Anterior cingulate cortex (tissue), 58 donors: ENCODE measurements at regions not wholly inside any gene's neighbourhood (a gene's known extent, or its start where the extent isn't known, plus 50 kb on each side); places are given as distances from the start of the nearest gene placed in this dataset.
A peak's percentile ranks its signal among the peaks of the same experiment; 100 is the strongest.

ENCODE experiments used
- DNase-seq, 58 donors: peaks; one replicate each; lab custom pipeline; 2025; lab: John Stamatoyannopoulos, UW

GRCh38 chr22:48192920-48193319 is 1430.5 kb downstream of the TBC1D22A start:
- DNase-seq, result no peak

DNA sequence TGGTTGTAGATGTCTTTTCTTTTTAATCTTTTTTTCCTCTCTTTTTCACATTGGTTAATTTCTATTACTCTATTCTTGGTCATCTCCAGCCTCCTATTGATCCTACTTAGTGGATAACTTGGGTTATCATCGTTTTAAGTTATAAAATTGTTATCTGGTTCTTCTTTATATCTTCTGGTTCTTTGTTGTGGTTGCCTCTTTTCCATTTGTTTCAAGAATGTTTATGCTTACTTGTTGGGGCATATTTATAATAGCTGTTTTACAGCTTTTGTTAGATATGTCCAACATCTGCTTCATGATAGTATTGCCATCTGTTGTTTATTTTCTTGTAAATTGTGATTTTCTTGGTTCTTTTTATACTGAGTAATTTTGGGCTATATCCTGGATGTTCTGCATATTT is 1429.6 kb downstream of the TBC1D22A start:
- no peak for DNase-seq

GRCh38 chr22:48188231-48188721 is 1425.8 kb downstream of the TBC1D22A start:
- no peak for DNase-seq

- DNase-seq, result no peak
Measured at GRCh38 chr22:48187356-48187755, 1424.9 kb downstream of the TBC1D22A start.

GRCh38 chr22:48186146-48186790 is 1423.8 kb downstream of the TBC1D22A start:
- DNase-seq, result no peak

GRCh38 chr22:48185071-48186055 is 1422.9 kb downstream of the TBC1D22A start:
- peak in 1 of 58 donors; percentile 24 for DNase-seq

DNA sequence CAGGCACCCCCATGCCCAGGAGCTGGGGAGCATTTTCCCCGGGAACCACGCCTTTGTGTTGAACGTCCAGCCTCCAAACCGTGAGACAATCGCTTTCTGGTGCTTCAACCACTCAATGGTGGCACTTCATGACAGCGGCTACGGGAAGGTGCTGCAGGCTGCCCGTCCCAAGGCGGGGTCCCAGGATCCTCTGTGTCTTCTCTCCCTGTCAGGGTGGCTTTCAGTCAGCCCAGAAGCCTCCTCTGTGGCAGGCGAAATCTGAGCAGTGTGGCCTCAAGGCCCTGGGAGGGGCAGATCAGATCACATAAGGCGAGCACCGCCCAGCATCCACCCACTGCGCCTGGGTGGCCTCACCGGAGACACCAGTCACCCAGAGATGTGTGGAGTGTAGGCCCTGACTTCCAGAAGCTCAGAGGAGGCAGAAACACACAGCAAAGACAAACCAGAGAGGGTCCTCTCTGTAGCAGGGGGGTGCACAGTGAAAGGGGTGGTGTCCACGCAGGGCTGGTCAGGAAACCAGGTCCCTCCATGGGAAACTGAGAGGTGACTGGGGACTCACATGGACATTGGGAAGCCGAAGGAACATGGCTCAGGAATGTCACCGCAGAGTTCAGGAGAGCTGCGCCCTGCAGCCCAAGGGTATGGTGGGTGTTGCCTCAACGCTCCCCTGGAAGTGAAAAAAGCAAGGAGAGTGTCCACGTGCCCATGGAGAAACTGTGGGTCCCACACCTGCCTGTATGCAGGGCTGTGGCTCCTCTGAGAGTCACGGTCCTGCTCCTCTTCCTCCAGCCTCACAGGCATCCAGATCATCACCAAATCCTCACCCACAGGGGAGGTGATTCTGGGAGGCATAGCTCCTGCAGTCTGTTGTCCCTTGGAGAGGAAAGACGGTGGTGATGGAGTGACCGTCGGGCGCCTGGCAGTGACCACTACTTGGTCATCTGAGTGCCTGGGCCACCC is 1420.7 kb downstream of the TBC1D22A start:
- no peak for DNase-seq

- no peak for DNase-seq
Measured at GRCh38 chr22:48182031-48182430, 1419.6 kb downstream of the TBC1D22A start.

DNA sequence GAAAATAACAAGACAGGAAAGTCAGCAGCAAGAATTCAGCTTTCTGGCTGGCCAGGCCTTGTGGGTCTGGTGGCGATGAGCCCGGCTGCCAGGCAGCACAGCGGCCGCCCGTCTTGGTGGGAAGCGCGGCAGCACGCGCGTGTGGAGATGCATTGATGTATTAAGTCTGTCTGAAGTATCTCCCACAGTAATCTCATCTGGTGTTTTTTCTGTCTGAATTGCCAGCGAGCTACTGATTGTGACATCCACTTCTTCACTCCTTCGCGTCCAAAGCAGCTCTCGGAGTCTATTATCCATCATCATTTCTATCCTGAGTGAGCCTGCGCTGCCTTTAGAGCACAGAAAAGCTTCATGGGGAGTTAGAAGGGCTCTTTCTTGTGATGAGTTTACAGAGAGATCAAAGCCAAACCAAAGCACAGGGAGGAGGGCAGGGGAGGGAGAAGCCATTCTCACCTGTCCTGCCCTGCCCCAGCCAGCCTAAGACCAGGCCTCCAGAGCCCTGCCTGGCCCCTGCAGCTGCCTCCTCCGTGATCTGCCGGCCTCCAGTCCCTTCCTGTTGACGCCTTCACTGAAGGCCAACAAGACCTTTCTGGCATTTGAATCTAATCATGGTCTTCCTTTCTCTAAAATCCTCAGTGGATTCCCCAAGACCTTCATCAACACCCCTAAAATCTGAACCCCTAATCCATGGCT is 1419.0 kb downstream of the TBC1D22A start:
- peak in 2 of 58 donors; percentile 7 to 9 for DNase-seq

GRCh38 chr22:48180631-48181030 is 1418.2 kb downstream of the TBC1D22A start:
- DNase-seq, result no peak

- DNase-seq, result peak in 6 of 58 donors; percentile 12 to 38 (median 32)
Measured at GRCh38 chr22:48179571-48180546, 1417.4 kb downstream of the TBC1D22A start.

DNA sequence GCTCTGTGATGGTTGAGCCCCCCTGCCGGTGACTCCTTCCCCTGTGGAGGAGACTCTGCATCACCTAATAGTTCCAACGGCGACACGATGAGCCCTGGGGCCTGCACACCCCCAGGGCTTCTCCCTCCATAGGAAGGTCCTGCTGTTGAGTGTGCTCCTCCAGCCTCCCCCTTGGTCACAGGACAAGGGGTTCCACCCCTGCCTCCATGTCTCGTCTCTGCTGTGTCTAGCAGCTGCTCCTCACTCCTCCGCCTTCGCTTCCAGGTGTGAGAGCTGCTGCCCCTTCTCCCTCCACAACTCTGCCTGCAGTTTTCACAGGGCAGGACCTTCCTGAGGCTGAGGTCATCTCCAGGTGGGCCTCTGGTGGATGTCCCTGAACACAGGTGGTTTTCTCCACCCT is 1416.1 kb downstream of the TBC1D22A start:
- no peak for DNase-seq

DNA sequence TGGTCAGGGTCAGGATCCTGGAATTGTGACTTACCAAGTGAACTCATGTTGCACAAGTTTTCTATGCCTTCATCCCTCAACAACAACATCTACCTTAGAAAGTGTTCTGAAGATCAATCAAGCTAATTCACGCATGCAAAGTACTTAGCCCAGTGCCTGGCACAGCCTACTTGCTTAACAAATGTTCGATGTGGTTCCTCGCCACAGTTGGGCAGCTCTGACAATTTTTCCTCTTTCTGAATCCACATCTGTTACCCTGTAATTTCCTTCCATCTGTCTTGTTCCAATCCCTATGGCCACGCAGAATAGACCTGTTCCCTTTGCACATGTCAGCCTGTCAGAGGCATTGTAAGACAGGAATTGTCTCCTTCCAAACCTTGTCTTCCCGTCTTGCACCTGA is 1415.2 kb downstream of the TBC1D22A start:
- no peak for DNase-seq

DNA sequence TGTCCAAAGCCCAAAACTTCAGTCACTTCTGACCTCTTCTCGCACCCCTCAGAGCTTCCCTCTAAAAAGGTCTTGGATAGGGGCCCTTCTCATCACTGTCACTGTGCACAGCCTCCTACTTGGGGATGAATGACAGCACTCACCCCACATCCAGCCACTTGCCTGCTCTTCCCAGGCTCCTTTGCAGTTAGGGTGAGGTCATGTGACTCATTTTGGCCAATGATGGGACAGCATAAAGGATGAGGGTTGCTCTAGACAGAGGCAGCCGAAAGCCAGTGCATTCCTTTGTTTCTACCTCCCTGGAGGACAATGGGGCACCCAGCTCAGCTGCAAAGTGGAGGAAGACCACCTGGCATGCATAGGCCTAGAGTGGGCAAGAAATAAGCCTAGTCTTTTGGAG is 1413.3 kb downstream of the TBC1D22A start:
- DNase-seq, result no peak

DNA sequence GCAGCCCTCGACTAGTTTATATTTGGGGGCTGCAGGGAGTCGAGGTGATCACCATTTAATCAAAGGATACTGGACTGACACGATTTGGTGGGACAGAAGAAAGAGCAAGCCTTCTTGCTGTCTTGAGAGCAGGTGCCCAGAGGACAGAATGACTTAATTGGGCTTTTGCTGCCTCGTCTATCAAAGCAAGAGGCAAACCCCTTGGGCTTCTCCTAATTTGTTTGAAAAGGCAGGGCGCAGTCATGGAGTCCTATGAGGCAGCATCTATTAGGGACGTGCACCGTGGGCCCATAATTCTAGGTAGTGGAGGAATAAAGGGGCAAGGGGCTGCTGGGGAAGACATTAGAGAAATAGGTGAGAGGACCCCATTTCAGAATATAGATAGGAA is 1411.3 kb downstream of the TBC1D22A start:
- no peak for DNase-seq

DNA sequence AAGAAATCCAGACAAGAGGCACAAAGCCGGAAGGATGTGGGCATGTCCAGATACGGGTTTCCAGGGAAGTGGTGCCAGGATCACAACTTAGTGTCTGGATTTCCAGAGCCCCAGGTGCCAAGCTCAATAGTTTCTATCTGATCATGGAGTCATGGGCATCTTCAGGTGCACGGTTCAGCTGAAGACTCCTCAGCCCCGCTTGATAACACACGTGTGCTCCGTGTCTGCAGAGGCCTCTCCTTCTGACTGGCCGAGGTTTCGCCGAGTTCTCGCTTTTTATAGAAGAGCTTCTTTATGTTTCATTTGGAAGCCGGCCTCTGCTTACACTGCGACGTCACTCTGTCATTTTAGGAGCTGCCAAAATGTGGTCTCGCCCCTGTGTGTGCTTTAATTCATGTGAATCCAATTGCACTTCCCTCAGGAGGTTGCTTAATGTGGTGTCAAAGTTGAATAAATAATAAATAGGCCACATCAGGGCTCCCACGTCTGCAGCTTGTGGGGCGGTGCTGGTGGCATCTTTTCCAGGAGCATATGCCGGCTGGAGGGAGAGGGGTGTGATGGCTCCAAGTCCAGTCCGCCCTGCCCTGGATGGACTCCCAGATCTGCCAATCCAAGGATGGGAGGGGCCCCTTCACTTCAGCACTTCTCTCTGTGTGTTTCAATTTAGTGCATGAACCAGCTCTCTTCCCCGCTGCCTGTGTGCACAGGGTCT is 1410.8 kb downstream of the TBC1D22A start:
- DNase-seq, result no peak

GRCh38 chr22:48171271-48171691 is 1408.8 kb downstream of the TBC1D22A start:
- DNase-seq, result no peak

GRCh38 chr22:48169227-48169626 is 1406.8 kb downstream of the TBC1D22A start:
- DNase-seq, result no peak
